SK-N-SH (cell line): ENCODE measurements at regions not wholly inside any gene's neighbourhood (a gene's known extent, or its start where the extent isn't known, plus 50 kb on each side); places are given as distances from the start of the nearest gene placed in this dataset.

Source experiments
- CTCF ChIA-PET: fragments of 300-600, 350-600 bp; formaldehyde crosslinking; extraction: SDS; loops from one replicate; lab custom pipeline; 2021; lab: Yijun Ruan, JAX
- POLR2A ChIA-PET: fragments of 350-600 bp; sonication (Branson Sonifier 250); formaldehyde crosslinking; extraction: SDS; loops from one replicate; lab custom pipeline; 2020; ENCODE audit warnings: antibody characterized with exemption, inconsistent platforms; lab: Yijun Ruan, JAX
- DNase-seq: peaks from one replicate; pipeline ENCODE4 v3.0.0; 2012
- H2AFZ ChIP-seq: fragments of 200-600 bp; sonication (generic); 2 replicates; pipeline ENCODE4 v1.8.1; 2016; ENCODE audit warnings: antibody characterized with exemption, mild to moderate bottlenecking, low read depth
- H3F3A ChIP-seq: fragments of 200-600 bp; sonication (generic); replicated peaks from 2 replicates; pipeline ENCODE3; 2016; ENCODE audit warnings: antibody characterized with exemption, mild to moderate bottlenecking; ENCODE audit not compliant: insufficient read depth
- H3K27ac ChIP-seq, 2 experiments: fragments of 200-500 bp in 1 of 2; fragments of 200-600 bp in 1 of 2; sonication (Bioruptor generic) in 1 of 2; sonication (generic), shearing (Covaris generic) in 1 of 2; 2 replicates each; pipeline versions ENCODE4 v1.5.1 to v1.6.1; 2014 to 2016; ENCODE audit warnings: low read depth in 2 of 2, inconsistent platforms in 1 of 2, low read length in 1 of 2, mild to moderate bottlenecking in 1 of 2, mixed read lengths in 1 of 2
- H3K27me3 ChIP-seq: fragments of 200-600 bp; sonication (generic), shearing (Covaris generic); 2 replicates; pipeline ENCODE4 v1.6.1; 2016; ENCODE audit warnings: mixed run types; ENCODE audit not compliant: insufficient read depth
- H3K36me3 ChIP-seq, 2 experiments: fragments of 200-500 bp in 1 of 2; fragments of 200-600 bp in 1 of 2; sonication (Bioruptor generic) in 1 of 2; sonication (generic) in 1 of 2; replicated peaks in 1 of 2; 2 replicates each; pipeline versions ENCODE3 to v1.5.1; 2014 to 2016; ENCODE audit warnings: low read length in 1 of 2, mild to moderate bottlenecking in 1 of 2; ENCODE audit not compliant: insufficient read depth in 2 of 2, control insufficient read depth in 1 of 2
- H3K4me1 ChIP-seq, 2 experiments: fragments of 200-500 bp in 1 of 2; fragments of 200-600 bp in 1 of 2; sonication (Bioruptor generic) in 1 of 2; sonication (generic), shearing (Covaris generic) in 1 of 2; 2 replicates each; pipeline versions ENCODE4 v1.5.1 to v1.6.1; 2014 to 2016; ENCODE audit warnings: low read depth in 1 of 2, low read length in 1 of 2, mixed run types in 1 of 2; ENCODE audit not compliant: insufficient read depth in 2 of 2, control insufficient read depth in 1 of 2
- H3K4me2 ChIP-seq: fragments of 200-600 bp; sonication (generic), shearing (Covaris generic); 2 replicates; pipeline ENCODE4 v1.6.1; 2017; ENCODE audit warnings: mixed run types
- H3K4me3 ChIP-seq, 2 experiments: fragments of 200-500 bp in 1 of 2; fragments of 200-600 bp in 1 of 2; sonication (Bioruptor generic) in 1 of 2; sonication (generic), shearing (Covaris generic) in 1 of 2; 2 replicates each; pipeline versions ENCODE4 v1.5.1 to v1.8.1; 2014 to 2016; ENCODE audit warnings: low read depth in 2 of 2, inconsistent platforms in 1 of 2, low read length in 1 of 2, mild to moderate bottlenecking in 1 of 2, mixed read lengths in 1 of 2, moderate library complexity in 1 of 2
- H3K79me2 ChIP-seq: fragments of 200-600 bp; sonication (generic); 2 replicates; pipeline ENCODE4 v1.8.1; 2017; ENCODE audit warnings: mild to moderate bottlenecking; ENCODE audit not compliant: insufficient read depth
- H3K9ac ChIP-seq: fragments of 200-600 bp; sonication (generic); 2 replicates; pipeline ENCODE4 v1.6.1; 2017; ENCODE audit warnings: mixed run types
- H3K9me2 ChIP-seq: fragments of 200-600 bp; sonication (generic); 2 replicates; pipeline ENCODE4 v1.6.1; 2017; ENCODE audit warnings: mixed run types
- H3K9me3 ChIP-seq: fragments of 200-600 bp; sonication (generic); 2 replicates; pipeline ENCODE4 v1.6.1; 2017; ENCODE audit warnings: mixed run types, mild to moderate bottlenecking, moderate library complexity
- H4K20me1 ChIP-seq: fragments of 200-600 bp; sonication (generic); 2 replicates; pipeline ENCODE4 v1.6.1; 2017; ENCODE audit warnings: mild to moderate bottlenecking, mixed run types; ENCODE audit not compliant: insufficient read depth
- CTCF ChIP-seq: fragments of 200-600 bp; sonication (generic); IDR thresholded peaks from 2 replicates; pipeline ENCODE4 v1.6.1; 2017; ENCODE audit warnings: antibody characterized with exemption, mild to moderate bottlenecking, moderate library complexity
- EP300 ChIP-seq, 2 experiments: IDR thresholded peaks; 2 replicates each; pipeline versions ENCODE4 v1.4.0 to v1.6.1; 2012; ENCODE audit warnings: borderline replicate concordance in 1 of 2, low read depth in 1 of 2, low read length in 1 of 2
- EZH2phosphoT487 ChIP-seq: fragments of 200-600 bp; sonication (generic); IDR thresholded peaks from 2 replicates; pipeline ENCODE4 v1.6.1; 2017; ENCODE audit warnings: low read depth, mixed run types, mild to moderate bottlenecking, antibody characterized with exemption, moderate library complexity, borderline replicate concordance
- GATA2 ChIP-seq: sonication (generic); formaldehyde crosslinking; IDR thresholded peaks from 2 replicates; pipeline ENCODE4 v1.5.0; 2020; ENCODE audit warnings: mild to moderate bottlenecking, missing genetic modification reagents
- POLR2AphosphoS5 ChIP-seq: IDR thresholded peaks from 2 replicates; pipeline ENCODE4 v1.6.1; 2012; ENCODE audit warnings: low read depth, low read length
- RCOR1 ChIP-seq: fragments of 150-350 bp; IDR thresholded peaks from 2 replicates; pipeline ENCODE4 v1.6.1; 2017; ENCODE audit warnings: antibody characterized with exemption, low read length
- TAF1 ChIP-seq: IDR thresholded peaks from 2 replicates; pipeline ENCODE4 v1.6.1; 2012; ENCODE audit warnings: low read depth, mild to moderate bottlenecking, low read length, moderate library complexity, borderline replicate concordance
- TCF12 ChIP-seq: IDR thresholded peaks from 2 replicates; pipeline ENCODE4 v1.4.0; 2012
- YY1 ChIP-seq: IDR thresholded peaks from 2 replicates; pipeline ENCODE4 v1.4.0; 2012; ENCODE audit warnings: low read depth, mild to moderate bottlenecking
- WGBS: methylation state at CpG from one replicate; pipeline ENCODE4 v1.1.6; 2017; ENCODE audit warnings: low lambda C conversion rate; 5-methylcytosine and 5-hydroxymethylcytosine counted together
- TF ChIP-seq, protein P1 (sequence below): IDR thresholded peaks from 2 replicates; pipeline ENCODE4 v1.4.0; 2012; ENCODE audit warnings: low read depth
- TF ChIP-seq, protein P2 (sequence below): IDR thresholded peaks from 2 replicates; pipeline ENCODE4 v1.6.1; 2012; ENCODE audit warnings: mild to moderate bottlenecking, low read depth, low read length, moderate library complexity
- TF ChIP-seq, protein P3 (sequence below): fragments of 150-350 bp; IDR thresholded peaks from 2 replicates; pipeline ENCODE4 v1.6.1; 2016; ENCODE audit warnings: mild to moderate bottlenecking, low read depth, low read length

DNA sequence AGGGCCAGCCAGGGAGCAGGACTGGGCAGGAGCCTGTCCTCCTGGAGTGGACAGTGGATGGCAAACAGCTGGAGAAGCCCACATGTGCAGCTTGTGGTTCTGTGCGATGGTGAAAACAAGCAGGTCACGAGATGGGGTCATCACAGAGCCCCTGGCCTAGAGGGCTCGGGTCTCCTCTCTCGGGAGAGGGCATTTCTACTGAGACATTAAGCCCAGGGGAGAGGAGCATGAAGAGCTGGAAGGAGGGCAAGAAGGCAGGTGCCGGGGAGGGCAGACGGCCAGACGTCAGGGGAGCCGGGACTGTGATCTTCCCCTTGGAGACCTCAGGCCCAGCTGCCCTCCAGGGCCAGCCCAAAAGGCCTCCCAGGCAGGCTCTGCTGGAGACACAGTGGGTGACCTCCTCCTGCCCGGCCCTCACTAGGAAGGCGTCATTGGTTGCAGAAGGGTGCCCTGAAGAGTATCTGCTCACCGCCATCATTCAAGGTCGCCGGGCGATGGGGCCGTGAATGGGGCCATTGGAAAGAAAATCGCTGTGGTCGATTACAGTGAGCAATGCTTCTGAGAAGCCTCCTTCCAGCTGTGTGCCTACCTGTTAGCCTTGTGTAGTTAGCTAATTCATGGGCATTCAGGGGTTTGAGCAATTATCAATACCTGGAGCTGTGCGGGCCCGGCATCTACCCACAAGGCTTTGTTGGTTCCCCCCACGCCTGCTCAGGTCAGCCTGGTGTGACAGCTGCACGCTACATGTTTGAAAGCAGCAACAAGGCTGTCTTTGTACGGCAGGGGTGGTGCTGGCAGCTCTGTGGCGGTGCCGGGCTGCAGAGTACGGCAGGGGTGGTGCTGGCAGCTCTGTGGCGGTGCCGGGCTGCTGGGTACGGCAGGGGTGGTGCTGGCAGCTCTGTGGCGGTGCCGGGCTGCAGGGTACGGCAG lies 72.3 kb upstream of the ACTRT2 start:
- no peak for DNase-seq
- no peaks in the 10 kb centered on the region for H3K36me3 ChIP-seq

More for the DNA sequence above, 72.3 kb upstream of the ACTRT2 start:
- H3K9ac ChIP-seq = no peak overlapping the region
- no peak overlapping the region for H3K4me3 ChIP-seq
- no peak overlapping the region for H3K4me2 ChIP-seq
- H3K9me3 ChIP-seq = no peaks in the 10 kb centered on the region
- POLR2A ChIA-PET = no interaction called here
- TF ChIP-seq, protein P1, sequence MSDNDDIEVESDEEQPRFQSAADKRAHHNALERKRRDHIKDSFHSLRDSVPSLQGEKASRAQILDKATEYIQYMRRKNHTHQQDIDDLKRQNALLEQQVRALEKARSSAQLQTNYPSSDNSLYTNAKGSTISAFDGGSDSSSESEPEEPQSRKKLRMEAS = no peak
- TF ChIP-seq POLR2AphosphoS5 = no peak
- no peak for TF ChIP-seq EP300 (IDR thresholded peaks at IDR 0.05; ENCODE audit: borderline replicate concordance in 1 of 2, low read depth in 1 of 2, low read length in 1 of 2)
- no peak for TF ChIP-seq TAF1
- no peak for TF ChIP-seq GATA2 (CRISPR knock-in tag)
- no peak for TF ChIP-seq CTCF
- TF ChIP-seq RCOR1 = no peak
- no peak for TF ChIP-seq EZH2phosphoT487
- TF ChIP-seq, protein P2, sequence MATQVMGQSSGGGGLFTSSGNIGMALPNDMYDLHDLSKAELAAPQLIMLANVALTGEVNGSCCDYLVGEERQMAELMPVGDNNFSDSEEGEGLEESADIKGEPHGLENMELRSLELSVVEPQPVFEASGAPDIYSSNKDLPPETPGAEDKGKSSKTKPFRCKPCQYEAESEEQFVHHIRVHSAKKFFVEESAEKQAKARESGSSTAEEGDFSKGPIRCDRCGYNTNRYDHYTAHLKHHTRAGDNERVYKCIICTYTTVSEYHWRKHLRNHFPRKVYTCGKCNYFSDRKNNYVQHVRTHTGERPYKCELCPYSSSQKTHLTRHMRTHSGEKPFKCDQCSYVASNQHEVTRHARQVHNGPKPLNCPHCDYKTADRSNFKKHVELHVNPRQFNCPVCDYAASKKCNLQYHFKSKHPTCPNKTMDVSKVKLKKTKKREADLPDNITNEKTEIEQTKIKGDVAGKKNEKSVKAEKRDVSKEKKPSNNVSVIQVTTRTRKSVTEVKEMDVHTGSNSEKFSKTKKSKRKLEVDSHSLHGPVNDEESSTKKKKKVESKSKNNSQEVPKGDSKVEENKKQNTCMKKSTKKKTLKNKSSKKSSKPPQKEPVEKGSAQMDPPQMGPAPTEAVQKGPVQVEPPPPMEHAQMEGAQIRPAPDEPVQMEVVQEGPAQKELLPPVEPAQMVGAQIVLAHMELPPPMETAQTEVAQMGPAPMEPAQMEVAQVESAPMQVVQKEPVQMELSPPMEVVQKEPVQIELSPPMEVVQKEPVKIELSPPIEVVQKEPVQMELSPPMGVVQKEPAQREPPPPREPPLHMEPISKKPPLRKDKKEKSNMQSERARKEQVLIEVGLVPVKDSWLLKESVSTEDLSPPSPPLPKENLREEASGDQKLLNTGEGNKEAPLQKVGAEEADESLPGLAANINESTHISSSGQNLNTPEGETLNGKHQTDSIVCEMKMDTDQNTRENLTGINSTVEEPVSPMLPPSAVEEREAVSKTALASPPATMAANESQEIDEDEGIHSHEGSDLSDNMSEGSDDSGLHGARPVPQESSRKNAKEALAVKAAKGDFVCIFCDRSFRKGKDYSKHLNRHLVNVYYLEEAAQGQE = no peak
- TF ChIP-seq TCF12 = no peak
- TF ChIP-seq, protein P3, sequence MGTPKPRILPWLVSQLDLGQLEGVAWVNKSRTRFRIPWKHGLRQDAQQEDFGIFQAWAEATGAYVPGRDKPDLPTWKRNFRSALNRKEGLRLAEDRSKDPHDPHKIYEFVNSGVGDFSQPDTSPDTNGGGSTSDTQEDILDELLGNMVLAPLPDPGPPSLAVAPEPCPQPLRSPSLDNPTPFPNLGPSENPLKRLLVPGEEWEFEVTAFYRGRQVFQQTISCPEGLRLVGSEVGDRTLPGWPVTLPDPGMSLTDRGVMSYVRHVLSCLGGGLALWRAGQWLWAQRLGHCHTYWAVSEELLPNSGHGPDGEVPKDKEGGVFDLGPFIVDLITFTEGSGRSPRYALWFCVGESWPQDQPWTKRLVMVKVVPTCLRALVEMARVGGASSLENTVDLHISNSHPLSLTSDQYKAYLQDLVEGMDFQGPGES = no peak
- TF ChIP-seq YY1 = no peak
- no peaks in the 10 kb centered on the region for H3K4me1 ChIP-seq
- H3K79me2 ChIP-seq = no peaks in the 10 kb centered on the region
- no peaks in the 10 kb centered on the region for H3F3A ChIP-seq
- no peaks in the 10 kb centered on the region for H3K9me2 ChIP-seq
- 23% methylated on average over 14 of the region's 31 CpGs for WGBS
- H3K27ac ChIP-seq = no peak overlapping the region
- no peak overlapping the region for H2AFZ ChIP-seq
- CTCF ChIA-PET = interaction anchor here (1.0 kb wide), 1 partner anchor 468 kb away, joined by 3 read pairs; no protein-coding TSS in a partner anchor
- H3K27me3 ChIP-seq = no peaks in the 10 kb centered on the region
- no peaks in the 10 kb centered on the region for H4K20me1 ChIP-seq
